Fibroblast of the aortic adventitia (primary cell): ENCODE measurements at regions not wholly inside any gene's neighbourhood (a gene's known extent, or its start where the extent isn't known, plus 50 kb on each side); places are given as distances from the start of the nearest gene placed in this dataset.

Source experiments
- DNase-seq: peaks from one replicate; pipeline ENCODE4 v3.0.0-alpha.2; 2010; ENCODE audit warnings: low read depth
- H3K4me3 ChIP-seq: 2 replicates; pipeline ENCODE4 v1.5.1; 2011; ENCODE audit warnings: low read depth, mild to moderate bottlenecking, control low read depth, low read length, moderate library complexity
- TF ChIP-seq, protein P1 (sequence below): IDR thresholded peaks from 2 replicates; pipeline ENCODE4 v1.5.1; 2011; ENCODE audit warnings: mild to moderate bottlenecking, low read length, control low read depth, inconsistent platforms; ENCODE audit not compliant: insufficient read depth

DNA sequence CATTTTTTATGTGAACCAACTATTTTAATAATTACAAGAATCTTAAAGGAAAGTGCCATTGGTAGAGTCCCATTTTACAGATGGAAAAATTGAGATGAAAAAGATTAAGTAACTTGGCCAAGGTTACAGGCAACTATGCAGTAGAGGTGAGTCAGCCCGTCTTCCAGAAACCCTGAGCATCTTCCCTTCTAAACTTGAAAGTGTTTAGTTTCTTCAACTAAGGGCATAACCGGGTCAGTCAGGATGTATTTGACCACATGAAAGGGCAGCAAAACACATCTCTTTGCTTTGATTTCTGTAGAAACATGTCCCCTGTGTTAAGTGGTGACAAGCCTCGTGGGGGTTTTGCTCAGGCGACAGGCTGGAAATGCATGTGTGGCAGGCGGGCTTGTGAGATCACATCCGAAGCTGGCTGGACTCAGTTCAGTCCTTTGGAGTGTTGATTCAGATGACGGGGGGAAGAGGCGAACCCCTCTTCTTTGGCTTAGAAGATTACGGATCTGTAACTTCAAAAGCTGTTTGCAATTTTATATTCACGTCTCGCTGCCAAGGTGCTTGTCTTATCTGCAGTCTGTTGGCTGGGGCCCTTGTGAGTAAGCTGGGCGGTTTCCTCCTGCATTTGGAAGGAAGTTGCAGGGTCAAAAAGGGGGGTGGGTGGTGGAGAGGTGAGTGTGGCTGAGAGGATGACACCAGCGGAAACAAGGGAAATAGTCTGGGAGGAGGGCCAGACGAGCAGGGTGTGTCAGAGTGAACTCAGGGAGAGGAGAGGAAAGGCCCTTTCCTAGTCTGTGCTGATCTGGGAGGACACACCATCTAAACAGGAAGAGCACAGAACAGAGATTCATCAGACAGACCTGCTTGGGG, 78.9 kb upstream of the RPS23 start:
- H3K4me3 ChIP-seq = no peak overlapping the region
- TF ChIP-seq, protein P1, sequence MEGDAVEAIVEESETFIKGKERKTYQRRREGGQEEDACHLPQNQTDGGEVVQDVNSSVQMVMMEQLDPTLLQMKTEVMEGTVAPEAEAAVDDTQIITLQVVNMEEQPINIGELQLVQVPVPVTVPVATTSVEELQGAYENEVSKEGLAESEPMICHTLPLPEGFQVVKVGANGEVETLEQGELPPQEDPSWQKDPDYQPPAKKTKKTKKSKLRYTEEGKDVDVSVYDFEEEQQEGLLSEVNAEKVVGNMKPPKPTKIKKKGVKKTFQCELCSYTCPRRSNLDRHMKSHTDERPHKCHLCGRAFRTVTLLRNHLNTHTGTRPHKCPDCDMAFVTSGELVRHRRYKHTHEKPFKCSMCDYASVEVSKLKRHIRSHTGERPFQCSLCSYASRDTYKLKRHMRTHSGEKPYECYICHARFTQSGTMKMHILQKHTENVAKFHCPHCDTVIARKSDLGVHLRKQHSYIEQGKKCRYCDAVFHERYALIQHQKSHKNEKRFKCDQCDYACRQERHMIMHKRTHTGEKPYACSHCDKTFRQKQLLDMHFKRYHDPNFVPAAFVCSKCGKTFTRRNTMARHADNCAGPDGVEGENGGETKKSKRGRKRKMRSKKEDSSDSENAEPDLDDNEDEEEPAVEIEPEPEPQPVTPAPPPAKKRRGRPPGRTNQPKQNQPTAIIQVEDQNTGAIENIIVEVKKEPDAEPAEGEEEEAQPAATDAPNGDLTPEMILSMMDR = no peak
- peak; percentile 100 for DNase-seq

DNA sequence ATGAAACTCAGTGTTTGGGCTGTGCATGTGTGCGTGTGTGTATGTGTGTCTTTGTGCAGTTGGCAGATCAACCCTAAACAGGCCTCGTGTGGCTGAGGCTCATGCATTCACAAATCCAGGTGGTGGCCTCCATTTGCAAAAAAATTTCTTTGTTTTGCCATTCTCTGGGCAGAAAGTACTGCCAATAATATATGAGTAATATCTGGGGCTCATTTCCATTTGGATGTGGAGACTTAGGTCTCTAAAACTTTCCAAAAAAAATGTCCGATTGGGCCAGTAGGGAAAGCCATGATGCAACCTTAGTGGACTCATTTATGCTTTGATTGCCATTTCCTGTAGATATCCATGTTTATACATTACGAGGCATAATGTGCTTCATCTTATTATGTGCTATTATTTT, 77.9 kb upstream of the RPS23 start:
- peak; percentile 98 for DNase-seq

DNA sequence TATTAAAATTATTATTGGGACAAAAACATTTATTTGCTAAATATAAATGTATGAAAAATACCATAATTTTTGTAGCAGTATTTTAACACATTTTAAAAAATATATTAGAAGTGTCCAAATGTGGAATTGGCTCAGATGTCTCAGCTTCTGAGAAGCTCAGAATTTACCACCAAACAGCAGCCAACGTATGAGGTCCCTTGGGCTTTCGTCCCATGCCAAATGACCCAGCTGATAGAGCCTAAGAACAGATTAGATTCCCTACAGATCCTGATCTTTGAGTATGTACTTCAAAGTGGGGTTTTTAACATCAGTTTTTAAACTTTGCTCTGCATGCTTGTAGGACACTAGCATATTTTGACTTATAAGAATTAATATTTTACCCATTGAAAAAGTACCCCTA, 77.3 kb upstream of the RPS23 start:
- TF ChIP-seq, protein P1 = no peak
- DNase-seq = no peak

More for the DNA sequence above, 77.9 kb upstream of the RPS23 start:
- no peak overlapping the region for H3K4me3 ChIP-seq
- TF ChIP-seq, protein P1 = no peak

DNA sequence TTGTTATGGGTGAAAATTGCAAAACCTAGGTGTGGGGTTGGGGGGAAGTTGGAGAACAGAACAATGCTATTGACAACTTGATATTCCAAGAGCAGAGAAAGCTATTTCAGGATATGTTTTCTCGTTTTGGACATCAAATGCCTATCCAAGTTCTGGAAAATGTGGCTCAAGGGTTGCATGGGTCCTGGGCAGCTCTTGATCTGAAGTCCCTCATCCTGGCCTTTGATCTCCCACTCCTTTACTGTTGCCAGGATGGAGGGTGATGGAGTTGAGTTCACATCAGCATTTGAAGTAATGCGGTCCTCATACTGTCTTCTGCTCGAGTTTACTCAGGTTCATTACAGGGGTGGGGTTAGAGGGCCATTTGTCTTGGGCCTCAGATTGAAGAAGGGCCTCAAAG, 76.9 kb upstream of the RPS23 start:
- TF ChIP-seq, protein P1 = no peak
- no peak overlapping the region for H3K4me3 ChIP-seq
- DNase-seq = no peak

More for the DNA sequence above, 77.3 kb upstream of the RPS23 start:
- no peak overlapping the region for H3K4me3 ChIP-seq

DNA sequence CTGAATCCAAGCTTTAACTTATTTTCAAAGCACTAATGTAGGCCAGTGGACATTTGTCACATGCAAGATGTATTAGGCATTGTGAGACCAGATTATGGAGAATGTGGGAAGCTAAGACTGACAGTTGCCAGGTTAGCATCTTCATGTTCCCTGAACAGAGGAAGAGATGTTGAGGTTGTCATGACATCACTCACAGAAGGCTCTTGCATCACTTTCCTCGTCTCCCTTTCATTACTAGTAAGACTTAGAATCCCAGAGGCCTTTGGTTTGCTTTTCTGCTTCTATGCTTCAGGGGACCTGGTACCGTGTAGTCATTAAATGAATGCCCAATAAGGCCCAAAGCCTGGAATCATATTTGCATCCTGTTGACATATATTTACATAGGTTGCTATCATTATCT, 76.4 kb upstream of the RPS23 start:
- TF ChIP-seq, protein P1 = no peak

DNA sequence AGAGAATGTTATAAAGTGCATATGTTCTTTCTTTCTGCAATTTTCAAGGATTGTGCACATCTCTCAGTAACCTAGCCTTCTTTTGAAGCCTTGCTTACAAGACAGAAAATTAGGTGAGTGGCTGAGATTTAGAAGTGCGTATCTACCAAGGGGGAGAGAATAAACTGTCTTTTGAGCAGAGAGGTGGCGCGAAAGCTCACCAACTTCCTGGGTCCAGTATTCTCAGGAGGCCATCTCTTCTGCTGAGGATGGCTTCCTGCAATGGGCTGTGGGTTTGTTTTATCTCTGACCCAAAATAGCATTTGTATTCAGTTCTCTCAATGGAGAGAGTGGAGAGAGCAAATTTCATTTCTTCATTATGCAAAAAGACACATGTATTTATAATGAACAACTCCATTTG, 75.4 kb upstream of the RPS23 start:
- H3K4me3 ChIP-seq = no peak overlapping the region
- DNase-seq = no peak
- TF ChIP-seq, protein P1 = no peak

More for the DNA sequence above, 76.4 kb upstream of the RPS23 start:
- no peak for DNase-seq
- H3K4me3 ChIP-seq = no peak overlapping the region
